ENCODE measurements at regions not wholly inside any gene's neighbourhood (a gene's known extent, or its start where the extent isn't known, plus 50 kb on each side); places are given as distances from the start of the nearest gene placed in this dataset.

DNA sequence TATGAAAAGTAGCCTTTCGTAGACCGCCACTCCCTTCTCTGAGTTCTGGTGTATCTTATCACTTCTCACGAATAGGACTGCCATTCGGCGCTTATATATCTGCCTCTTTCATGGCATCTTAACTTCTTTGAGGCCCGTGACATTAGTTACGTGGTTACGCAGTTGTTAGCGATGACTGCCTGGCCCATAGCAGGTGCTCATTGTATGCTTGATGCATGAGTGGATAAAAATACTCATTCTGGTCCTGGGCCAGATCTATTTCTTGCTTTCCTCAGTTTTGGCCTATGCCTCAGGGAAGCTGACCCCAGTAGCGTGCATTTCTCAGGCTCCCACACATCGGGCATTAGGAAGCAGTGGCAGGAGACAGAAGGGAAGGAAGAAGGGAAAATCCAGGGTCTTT, 60.7 kb upstream of the PITX2 start:
- no peaks in the 10 kb centered on the region for H4K20me1 ChIP-seq (ENCODE audit: insufficient read depth, low read length)
- no peaks in the 10 kb centered on the region for H3K36me3 ChIP-seq (ENCODE audit: insufficient read depth, low read length)
- no peak overlapping the region for H3K27ac ChIP-seq (ENCODE audit: low read depth, low read length, poor library complexity, severe bottlenecking)
- no peak overlapping the region for H3K4me2 ChIP-seq (ENCODE audit: low read length)
- no TSS peak for BruUV-seq (replicated peaks)
- H3K4me3 ChIP-seq (ENCODE audit: low read depth, low read length, poor library complexity, severe bottlenecking): no peak overlapping the region
- ChIA-PET CTCF (ENCODE audit: unreplicated experiment) (no interaction called here), POLR2A (interaction anchor here (0.8 to 1.8 kb wide), 2 partner anchors 9 to 17 kb away, joined by 4 to 8 read pairs; no protein-coding TSS in a partner anchor)
- no peak overlapping the region for H2AFZ ChIP-seq (ENCODE audit: low read length)
- no peak for DNase-seq (ENCODE audit: low spot score)
- intact Hi-C loops (cut with micrococcal nuclease; ENCODE audit: unreplicated experiment): no loop called here
- H3K4me1 ChIP-seq (ENCODE audit: insufficient read depth, low read length, poor library complexity, severe bottlenecking): no peaks in the 10 kb centered on the region
- H3K9me2 ChIP-seq (ENCODE audit: insufficient read depth, low read length): no peaks in the 10 kb centered on the region
- no peak for TF ChIP-seq CTCF (conservative IDR thresholded peaks at IDR 0.05; ENCODE audit: low read length)
- no peak for TF ChIP-seq EZH2phosphoT487 (IDR thresholded peaks at IDR 0.05; ENCODE audit: borderline replicate concordance, low read depth, low read length)
- H3K79me2 ChIP-seq (ENCODE audit: insufficient read depth, low read depth, low read length): no peaks in the 10 kb centered on the region
- H3K9me3 ChIP-seq (ENCODE audit: low read length): no peaks in the 10 kb centered on the region

DNA sequence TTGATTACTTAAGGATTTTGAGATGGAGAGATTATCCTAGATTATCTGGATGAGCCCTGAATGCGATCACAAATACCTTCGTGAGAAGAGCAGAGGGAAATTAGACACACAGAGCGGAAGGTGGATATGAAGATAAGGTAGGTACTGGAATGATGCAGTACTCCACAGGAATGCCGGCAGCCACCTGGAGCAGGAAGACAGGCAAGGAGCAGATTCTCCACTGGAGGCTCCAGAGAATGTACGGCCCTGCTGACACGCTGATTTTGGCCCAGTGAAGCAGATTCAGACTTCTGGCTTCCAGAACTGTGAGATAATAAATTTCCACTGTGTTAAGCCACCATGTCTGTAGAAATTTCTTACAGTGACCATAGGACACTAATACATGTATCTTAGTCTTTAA, 79.4 kb upstream of the PITX2 start:
- Histone ChIP-seq H3K27ac (ENCODE audit: low read depth, low read length, poor library complexity, severe bottlenecking) (no peak overlapping the region), H4K20me1 (ENCODE audit: insufficient read depth, low read length) (no peaks in the 10 kb centered on the region), H3K4me2 (ENCODE audit: low read length) (no peak overlapping the region), H3K9me2 (ENCODE audit: insufficient read depth, low read length) (no peaks in the 10 kb centered on the region), H3K9me3 (ENCODE audit: low read length) (peaks cover 18% of the 10 kb centered on the region; the same call in 1 of the 2 replicates), H3K4me1 (ENCODE audit: insufficient read depth, low read length, poor library complexity, severe bottlenecking) (peaks cover 55% of the 10 kb centered on the region), H3K4me3 (ENCODE audit: low read depth, low read length, poor library complexity, severe bottlenecking) (no peak overlapping the region), H3K36me3 (ENCODE audit: insufficient read depth, low read length) (peaks cover 5% of the 10 kb centered on the region), H2AFZ (ENCODE audit: low read length) (no peak overlapping the region), H3K79me2 (ENCODE audit: insufficient read depth, low read depth, low read length) (no peaks in the 10 kb centered on the region; the same call in 1 of the 2 replicates)
- ChIA-PET POLR2A (no interaction called here), CTCF (ENCODE audit: unreplicated experiment) (no interaction called here)
- intact Hi-C loops (cut with micrococcal nuclease; ENCODE audit: unreplicated experiment): loop anchor here (10.0 kb wide), 2 partner anchors 508 to 708 kb away; partner anchors contain the start of gene ELOVL6
- no TSS peak for BruUV-seq (replicated peaks)
- TF ChIP-seq CTCF (conservative IDR thresholded peaks at IDR 0.05; ENCODE audit: low read length) (no peak), EZH2phosphoT487 (IDR thresholded peaks at IDR 0.05; ENCODE audit: borderline replicate concordance, low read depth, low read length) (no peak)
- no peak for DNase-seq (ENCODE audit: low spot score)

GRCh38 chr4:110704748-110705439, 82.0 kb upstream of the PITX2 start:
- peak overlapping the region; percentile 76 for H3K4me2 ChIP-seq (ENCODE audit: low read length)
- peaks cover 67% of the 10 kb centered on the region for H3K4me1 ChIP-seq (ENCODE audit: insufficient read depth, low read length, poor library complexity, severe bottlenecking)
- H3K36me3 ChIP-seq (ENCODE audit: insufficient read depth, low read length): peaks cover 5% of the 10 kb centered on the region
- intact Hi-C loops (cut with micrococcal nuclease; ENCODE audit: unreplicated experiment): loop anchor here (2.0 to 10.0 kb wide), 4 partner anchors 82 to 710 kb away; partner anchors contain the start of genes ELOVL6 and PITX2
- peak overlapping the region; percentile 55 for H3K4me3 ChIP-seq (ENCODE audit: low read depth, low read length, poor library complexity, severe bottlenecking)
- DNase-seq (ENCODE audit: low spot score): peak; percentile 87
- TF ChIP-seq CTCF (conservative IDR thresholded peaks at IDR 0.05; ENCODE audit: low read length) (no peak), EZH2phosphoT487 (IDR thresholded peaks at IDR 0.05; ENCODE audit: borderline replicate concordance, low read depth, low read length) (no peak)
- ChIA-PET CTCF (ENCODE audit: unreplicated experiment) (no interaction called here), POLR2A (interaction anchor here (1.0 kb wide), 1 partner anchor 45 kb away, joined by 3 read pairs; no protein-coding TSS in a partner anchor)
- H2AFZ ChIP-seq (ENCODE audit: low read length): peak overlapping the region; percentile 59
- no peaks in the 10 kb centered on the region for H3K79me2 ChIP-seq (ENCODE audit: insufficient read depth, low read depth, low read length)
- H3K27ac ChIP-seq (ENCODE audit: low read depth, low read length, poor library complexity, severe bottlenecking): peak overlapping the region; percentile 95
- H4K20me1 ChIP-seq (ENCODE audit: insufficient read depth, low read length): no peaks in the 10 kb centered on the region
- no peaks in the 10 kb centered on the region for H3K9me2 ChIP-seq (ENCODE audit: insufficient read depth, low read length)
- BruUV-seq (replicated peaks): no TSS peak
- peaks cover 22% of the 10 kb centered on the region; the same call in 1 of the 2 replicates for H3K9me3 ChIP-seq (ENCODE audit: low read length)

Measured in OCI-LY7 (cell line).